HG03378 (cell line): ENCODE measurements at regions not wholly inside any gene's neighbourhood (a gene's known extent, or its start where the extent isn't known, plus 50 kb on each side); places are given as distances from the start of the nearest gene placed in this dataset.

Experiments used
- ATAC-seq: cut with Tn5 transposase; IDR thresholded peaks from one replicate; pipeline ENCODE4 v1.9.1; 2021; ENCODE audit warnings: mild to moderate bottlenecking, moderate library complexity; ENCODE audit not compliant: unreplicated experiment

- ATAC-seq: no peak
These were observed 795.7 kb upstream of the SLIT2 start for GRCh38 chr4:19455850-19456602.

GRCh38 chr4:19455196-19455595 is 796.5 kb upstream of the SLIT2 start:
- no peak for ATAC-seq

GRCh38 chr4:19438233-19438632 is 813.5 kb upstream of the SLIT2 start:
- no peak for ATAC-seq

GRCh38 chr4:19437008-19437407 is 814.7 kb upstream of the SLIT2 start:
- ATAC-seq: no peak

GRCh38 chr4:19429684-19430083 is 822.0 kb upstream of the SLIT2 start:
- ATAC-seq: no peak

GRCh38 chr4:19425146-19425545 is 826.6 kb upstream of the SLIT2 start:
- no peak for ATAC-seq

GRCh38 chr4:19417256-19417655 is 834.4 kb upstream of the SLIT2 start:
- no peak for ATAC-seq

GRCh38 chr4:19416146-19416545 is 835.6 kb upstream of the SLIT2 start:
- ATAC-seq: no peak

GRCh38 chr4:19408490-19408889 is 843.2 kb upstream of the SLIT2 start:
- ATAC-seq: no peak

GRCh38 chr4:19406789-19407188 is 844.9 kb upstream of the SLIT2 start:
- no peak for ATAC-seq

- ATAC-seq: no peak
These were observed 847.8 kb upstream of the SLIT2 start for GRCh38 chr4:19403786-19404370.

- no peak for ATAC-seq
These were observed 849.1 kb upstream of the SLIT2 start for GRCh38 chr4:19402581-19403065.

- ATAC-seq: no peak
These were observed 850.2 kb upstream of the SLIT2 start for GRCh38 chr4:19401301-19402080.

- no peak for ATAC-seq
These were observed 850.9 kb upstream of the SLIT2 start for GRCh38 chr4:19400820-19401219.

GRCh38 chr4:19399001-19399400 is 852.7 kb upstream of the SLIT2 start:
- no peak for ATAC-seq

GRCh38 chr4:19386786-19387185 is 864.9 kb upstream of the SLIT2 start:
- ATAC-seq: no peak

- ATAC-seq: no peak
These were observed 868.5 kb upstream of the SLIT2 start for GRCh38 chr4:19382993-19383756.

- ATAC-seq: no peak
These were observed 870.6 kb upstream of the SLIT2 start for GRCh38 chr4:19381068-19381467.

GRCh38 chr4:19380600-19380999 is 871.1 kb upstream of the SLIT2 start:
- no peak for ATAC-seq

- no peak for ATAC-seq
These were observed 872.5 kb upstream of the SLIT2 start for GRCh38 chr4:19379191-19379708.

- no peak for ATAC-seq
These were observed 875.8 kb upstream of the SLIT2 start for GRCh38 chr4:19375931-19376330.
